ENCODE measurements at regions not wholly inside any gene's neighbourhood (a gene's known extent, or its start where the extent isn't known, plus 50 kb on each side); places are given as distances from the start of the nearest gene placed in this dataset.

GRCh38 chr10:44476409-44477045, 91.6 kb upstream of the CXCL12 start:
- DNase-seq (ENCODE audit: low read depth in 2 of 2) = no peak

GRCh38 chr10:44477046-44477425, 92.1 kb upstream of the CXCL12 start:
- DNase-seq (ENCODE audit: low read depth in 2 of 2) = no peak

GRCh38 chr10:44478040-44478439, 93.1 kb upstream of the CXCL12 start:
- DNase-seq (ENCODE audit: low read depth in 2 of 2) = no peak

GRCh38 chr10:44478876-44479705, 94.2 kb upstream of the CXCL12 start:
- no peak for DNase-seq (ENCODE audit: low read depth in 2 of 2)

- no peak for DNase-seq (ENCODE audit: low read depth in 2 of 2)
Measured at GRCh38 chr10:44492678-44493077, 107.8 kb upstream of the CXCL12 start.

- DNase-seq (ENCODE audit: low read depth in 2 of 2) = no peak
Measured at GRCh38 chr10:44498222-44498621, 113.3 kb upstream of the CXCL12 start.

GRCh38 chr10:44500451-44500850, 115.6 kb upstream of the CXCL12 start:
- no peak for DNase-seq (ENCODE audit: low read depth in 2 of 2)

- no peak for DNase-seq (ENCODE audit: low read depth in 2 of 2)
Measured at GRCh38 chr10:44506386-44506785, 121.5 kb upstream of the CXCL12 start.

GRCh38 chr10:44510379-44511115, 125.7 kb upstream of the CXCL12 start:
- DNase-seq (ENCODE audit: low read depth in 2 of 2) = no peak

GRCh38 chr10:44511166-44511565, 126.3 kb upstream of the CXCL12 start:
- DNase-seq (ENCODE audit: low read depth in 2 of 2) = no peak

- no peak for DNase-seq (ENCODE audit: low read depth in 2 of 2)
Measured at GRCh38 chr10:44511601-44512000, 126.7 kb upstream of the CXCL12 start.

GRCh38 chr10:44512431-44513022, 127.6 kb upstream of the CXCL12 start:
- no peak for DNase-seq (ENCODE audit: low read depth in 2 of 2)

GRCh38 chr10:44513591-44513990, 128.7 kb upstream of the CXCL12 start:
- DNase-seq (ENCODE audit: low read depth in 2 of 2) = no peak

GRCh38 chr10:44516891-44517290, 132.0 kb upstream of the CXCL12 start:
- no peak for DNase-seq (ENCODE audit: low read depth in 2 of 2)

GRCh38 chr10:44517635-44518034, 132.7 kb upstream of the CXCL12 start:
- DNase-seq (ENCODE audit: low read depth in 2 of 2) = no peak

- no peak for DNase-seq (ENCODE audit: low read depth in 2 of 2)
Measured at GRCh38 chr10:44519361-44519760, 134.5 kb upstream of the CXCL12 start.

GRCh38 chr10:44520651-44521050, 135.8 kb upstream of the CXCL12 start:
- DNase-seq (ENCODE audit: low read depth in 2 of 2) = no peak

- no peak for DNase-seq (ENCODE audit: low read depth in 2 of 2)
Measured at GRCh38 chr10:44539178-44539577, 154.3 kb upstream of the CXCL12 start.

- no peak for DNase-seq (ENCODE audit: low read depth in 2 of 2)
Measured at GRCh38 chr10:44552726-44553125, 167.8 kb upstream of the CXCL12 start.

GRCh38 chr10:44557596-44558191, 172.8 kb upstream of the CXCL12 start:
- DNase-seq (ENCODE audit: low read depth in 2 of 2) = peak in 1 of 2 donors; percentile 9

- DNase-seq (ENCODE audit: low read depth in 2 of 2) = no peak
Measured at GRCh38 chr10:44558521-44558920, 173.6 kb upstream of the CXCL12 start.

GRCh38 chr10:44564361-44564760, 179.5 kb upstream of the CXCL12 start:
- DNase-seq (ENCODE audit: low read depth in 2 of 2) = no peak
